Ascending aorta (tissue), 2 donors: ENCODE measurements at regions not wholly inside any gene's neighbourhood (a gene's known extent, or its start where the extent isn't known, plus 50 kb on each side); places are given as distances from the start of the nearest gene placed in this dataset.

ENCODE experiments used
- DNase-seq, 2 donors: peaks; one replicate each; pipeline ENCODE4 v3.0.0-alpha.2; 2019; ENCODE audit warnings: low spot score in 2 of 2
- H3K27ac ChIP-seq, 2 donors: fragments of 200-600 bp; sonication (generic); one replicate each; pipeline ENCODE4 v1.5.1; 2016 to 2017; ENCODE audit warnings: mild to moderate bottlenecking in 1 of 2
- H3K27me3 ChIP-seq: fragments of 200-600 bp; sonication (generic); one replicate; pipeline ENCODE4 v1.5.1; 2017
- H3K36me3 ChIP-seq, 2 donors: fragments of 200-600 bp; sonication (generic); one replicate each; pipeline ENCODE4 v1.5.1; 2016
- H3K4me1 ChIP-seq, 2 donors: fragments of 200-600 bp; sonication (generic); one replicate each; pipeline ENCODE4 v1.5.1; 2016 to 2017; ENCODE audit warnings: mild to moderate bottlenecking in 1 of 2
- H3K4me3 ChIP-seq, 2 donors: fragments of 200-600 bp; sonication (generic); one replicate each; pipeline ENCODE4 v1.5.1; 2016 to 2017; ENCODE audit warnings: mild to moderate bottlenecking in 1 of 2
- H3K9me3 ChIP-seq, 2 donors: fragments of 200-600 bp; sonication (generic); one replicate each; pipeline ENCODE4 v1.5.1; 2016
- intact Hi-C: fragments of 100-400 bp; cut with DNase I; formaldehyde crosslinking; loops from one replicate; pipeline ENCODE4 v1.15.1; 2023
- TF ChIP-seq, protein P1 (sequence below), 3 experiments: fragments of 200-600 bp in 2 of 3; fragments of 450-650 bp in 1 of 3; sonication (generic) in 2 of 3; IDR thresholded peaks; one replicate each; pipeline ENCODE4 v1.5.1; 2016 to 2019; ENCODE audit warnings: antibody characterized with exemption in 3 of 3, mild to moderate bottlenecking in 1 of 3, moderate library complexity in 1 of 3

DNA sequence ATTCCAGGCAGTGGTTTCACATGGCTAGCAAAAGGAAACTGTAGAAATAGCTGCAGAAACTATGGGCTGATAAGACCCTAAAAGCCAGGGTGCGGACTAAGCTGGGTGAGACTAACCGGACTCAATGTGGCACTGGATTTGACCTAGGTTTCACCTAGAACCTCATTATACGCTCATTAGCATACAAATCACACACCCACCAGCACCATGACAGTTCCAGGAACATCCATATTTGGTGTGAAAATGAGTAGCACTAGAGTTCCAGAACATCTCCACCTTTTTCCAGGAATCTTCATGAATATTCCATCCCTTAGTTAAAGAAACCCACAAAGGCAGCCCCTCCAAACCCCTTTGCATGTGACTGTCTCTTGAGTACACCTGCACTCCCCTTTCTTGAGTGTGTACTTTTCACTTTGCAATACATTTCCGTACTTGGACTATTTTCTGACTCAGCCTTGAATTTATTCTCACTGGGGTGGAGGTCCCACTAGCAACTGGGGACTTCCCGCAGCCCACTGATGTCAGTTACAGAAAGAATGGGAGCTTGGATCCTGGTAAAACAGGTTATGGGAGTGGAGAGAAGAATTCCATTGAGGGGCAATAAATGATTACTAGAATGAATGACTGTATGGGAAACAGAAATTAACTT, 58.0 kb upstream of the SPATA31C2 start:
- intact Hi-C loops = loop anchor here (5.0 kb wide), 3 partner anchors 191 to 469 kb away; partner anchors contain the start of genes CTSL, NXNL2 and SPIN1

DNA sequence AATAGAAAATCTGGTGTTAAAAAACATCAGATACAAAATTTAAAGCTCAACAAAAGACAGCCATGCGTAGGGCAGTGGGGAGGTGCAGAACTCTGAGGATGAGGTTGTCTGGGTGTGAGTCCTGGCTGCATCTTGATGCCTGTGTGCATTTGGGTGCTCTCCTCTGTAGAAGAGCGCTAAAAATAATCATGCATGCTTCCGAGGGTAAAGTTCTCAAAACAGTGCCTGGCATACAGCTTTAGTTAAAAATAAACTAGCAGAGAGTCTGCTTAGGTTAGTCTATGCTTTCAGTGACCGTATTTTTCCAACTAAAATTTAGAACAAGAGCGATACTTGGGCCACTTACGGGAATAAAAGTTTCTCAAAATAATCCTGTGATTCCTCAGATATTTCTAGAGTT, 55.5 kb upstream of the SPATA31C2 start:
- no peaks in the 10 kb centered on the region for H3K36me3 ChIP-seq
- no peaks in the 10 kb centered on the region for H3K27me3 ChIP-seq
- TF ChIP-seq, protein P1, sequence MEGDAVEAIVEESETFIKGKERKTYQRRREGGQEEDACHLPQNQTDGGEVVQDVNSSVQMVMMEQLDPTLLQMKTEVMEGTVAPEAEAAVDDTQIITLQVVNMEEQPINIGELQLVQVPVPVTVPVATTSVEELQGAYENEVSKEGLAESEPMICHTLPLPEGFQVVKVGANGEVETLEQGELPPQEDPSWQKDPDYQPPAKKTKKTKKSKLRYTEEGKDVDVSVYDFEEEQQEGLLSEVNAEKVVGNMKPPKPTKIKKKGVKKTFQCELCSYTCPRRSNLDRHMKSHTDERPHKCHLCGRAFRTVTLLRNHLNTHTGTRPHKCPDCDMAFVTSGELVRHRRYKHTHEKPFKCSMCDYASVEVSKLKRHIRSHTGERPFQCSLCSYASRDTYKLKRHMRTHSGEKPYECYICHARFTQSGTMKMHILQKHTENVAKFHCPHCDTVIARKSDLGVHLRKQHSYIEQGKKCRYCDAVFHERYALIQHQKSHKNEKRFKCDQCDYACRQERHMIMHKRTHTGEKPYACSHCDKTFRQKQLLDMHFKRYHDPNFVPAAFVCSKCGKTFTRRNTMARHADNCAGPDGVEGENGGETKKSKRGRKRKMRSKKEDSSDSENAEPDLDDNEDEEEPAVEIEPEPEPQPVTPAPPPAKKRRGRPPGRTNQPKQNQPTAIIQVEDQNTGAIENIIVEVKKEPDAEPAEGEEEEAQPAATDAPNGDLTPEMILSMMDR (IDR thresholded peaks at IDR 0.05) = no peak
- H3K4me1 ChIP-seq = peaks cover 0 to 6% of the 10 kb centered on the region in 2 donors
- peak overlapping the region; percentile 43 to 66 for H3K27ac ChIP-seq
- intact Hi-C loops = no loop called here
- H3K9me3 ChIP-seq = no peaks in the 10 kb centered on the region
- DNase-seq = no peak
- peak overlapping the region in 1 of 2 donors; percentile 5 for H3K4me3 ChIP-seq

More for the DNA sequence above, 58.0 kb upstream of the SPATA31C2 start:
- H3K36me3 ChIP-seq = no peaks in the 10 kb centered on the region
- no peaks in the 10 kb centered on the region for H3K9me3 ChIP-seq
- DNase-seq = no peak
- no peak overlapping the region for H3K4me3 ChIP-seq
- no peaks in the 10 kb centered on the region for H3K27me3 ChIP-seq
- H3K27ac ChIP-seq = no peak overlapping the region
- TF ChIP-seq, protein P1 (IDR thresholded peaks at IDR 0.05) = no peak
- H3K4me1 ChIP-seq = peaks cover 0 to 6% of the 10 kb centered on the region in 2 donors

DNA sequence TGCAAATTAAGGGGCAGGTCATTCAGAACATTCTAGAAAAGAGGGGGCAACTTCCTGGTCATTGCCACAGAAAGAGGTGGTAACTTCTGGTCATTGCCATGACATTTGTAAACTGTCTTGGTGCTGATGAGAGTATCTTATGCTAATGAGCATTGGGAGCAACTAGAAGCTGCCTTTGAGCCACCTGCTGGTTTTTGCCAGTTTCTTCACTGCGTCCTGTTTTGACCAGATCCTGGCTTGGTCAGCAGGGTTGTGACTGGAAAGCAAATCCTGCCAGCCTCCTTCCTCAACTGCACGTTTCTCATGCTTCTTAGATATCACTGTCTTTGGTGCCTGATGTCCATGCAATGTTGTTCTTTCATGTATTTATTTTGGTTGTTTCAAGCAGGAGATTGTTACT, 53.2 kb upstream of the SPATA31C2 start:
- intact Hi-C loops = no loop called here

DNA sequence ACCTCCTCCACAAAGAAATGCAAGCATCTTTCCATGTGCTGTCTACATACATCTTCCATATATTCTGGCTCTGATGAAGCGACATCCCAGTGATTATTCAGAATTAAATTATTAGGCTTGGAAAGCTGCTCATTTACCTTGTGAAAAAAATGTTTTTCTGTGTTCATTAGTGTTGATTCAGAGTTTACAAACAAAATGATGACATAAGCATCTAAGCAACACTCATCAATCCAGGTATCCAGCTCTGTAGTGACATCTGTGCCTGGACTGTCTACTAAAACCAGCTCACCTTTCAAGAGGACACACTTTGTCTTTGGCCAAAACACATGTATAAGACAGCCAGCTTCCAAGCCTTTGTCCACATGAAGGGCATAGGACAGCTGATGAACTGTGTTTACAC, 51.1 kb upstream of the SPATA31C2 start:
- Histone ChIP-seq H3K27me3 (no peaks in the 10 kb centered on the region), H3K4me1 (peaks cover 0 to 2% of the 10 kb centered on the region in 2 donors), H3K27ac (no peak overlapping the region), H3K36me3 (no peaks in the 10 kb centered on the region), H3K9me3 (no peaks in the 10 kb centered on the region), H3K4me3 (no peak overlapping the region)
- TF ChIP-seq, protein P1 (IDR thresholded peaks at IDR 0.05) = no peak
- intact Hi-C loops = no loop called here
- no peak for DNase-seq

More for the DNA sequence above, 53.2 kb upstream of the SPATA31C2 start:
- H3K4me3 ChIP-seq = no peak overlapping the region
- no peak for DNase-seq
- H3K9me3 ChIP-seq = no peaks in the 10 kb centered on the region
- no peaks in the 10 kb centered on the region for H3K36me3 ChIP-seq
- H3K4me1 ChIP-seq = peaks cover 0 to 2% of the 10 kb centered on the region in 2 donors
- no peaks in the 10 kb centered on the region for H3K27me3 ChIP-seq
- TF ChIP-seq, protein P1 (IDR thresholded peaks at IDR 0.05) = no peak
- H3K27ac ChIP-seq = no peak overlapping the region
